GM19023 (cell line): ENCODE measurements at regions not wholly inside any gene's neighbourhood (a gene's known extent, or its start where the extent isn't known, plus 50 kb on each side); places are given as distances from the start of the nearest gene placed in this dataset.
"Not testable (repeated sequence)": the region's sequence is repeated elsewhere in the genome, so short reads cannot be mapped to it uniquely, and the experiment has no call there.

ENCODE experiments used
- ATAC-seq: cut with Tn5 transposase; IDR thresholded peaks from one replicate; pipeline ENCODE4 v1.9.1; 2021; ENCODE audit warnings: mild to moderate bottlenecking, moderate library complexity; ENCODE audit not compliant: unreplicated experiment

DNA sequence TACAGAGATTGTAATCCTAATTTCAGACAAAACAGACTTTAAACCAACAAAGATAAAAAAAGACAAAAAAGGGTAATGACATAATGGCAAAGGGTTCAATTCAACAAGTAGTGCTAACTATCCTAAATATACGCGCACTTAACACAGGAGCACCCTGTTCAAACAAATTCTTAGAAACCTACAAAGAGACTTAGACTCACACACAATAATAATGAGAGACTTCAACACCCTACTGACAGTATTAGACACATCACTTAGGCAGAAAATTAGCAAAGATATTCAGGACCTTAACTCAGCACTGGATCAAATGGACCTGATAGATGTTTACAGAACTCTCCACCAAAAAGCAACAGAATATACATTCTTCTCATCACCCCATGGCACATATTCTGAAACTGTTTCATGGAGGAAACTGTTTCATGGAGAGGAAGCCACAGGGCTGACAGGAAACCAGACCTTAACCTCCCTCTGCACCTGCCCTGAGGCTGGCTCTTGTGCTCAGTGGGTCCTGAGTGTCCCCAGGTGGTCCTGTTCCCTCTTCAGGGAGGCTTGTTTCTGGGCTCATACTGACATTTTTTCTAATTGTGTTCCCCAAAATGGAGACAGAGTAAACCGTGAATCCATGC is 54.7 kb downstream of the OR4M2 start:
- ATAC-seq, result not testable (repeated sequence)

DNA sequence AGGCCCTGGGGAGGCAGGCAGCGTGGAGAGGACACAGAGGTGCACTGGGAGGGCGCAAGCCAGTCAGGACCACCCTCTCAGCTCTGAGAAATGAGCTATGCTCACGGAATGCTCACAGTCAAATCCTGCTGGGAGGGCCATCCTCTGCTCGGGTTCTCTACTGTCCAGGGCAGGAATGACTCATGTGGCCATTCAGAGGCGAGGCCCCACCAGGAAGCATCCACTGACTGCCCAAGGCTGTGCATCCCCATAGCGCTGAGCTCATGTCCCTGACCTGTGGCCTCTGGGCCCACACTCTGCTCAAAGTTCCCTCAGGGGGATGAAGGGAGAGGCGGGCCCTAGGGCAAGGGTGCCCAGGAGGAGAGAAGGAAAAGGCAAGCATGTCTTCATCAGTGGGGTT is 57.2 kb downstream of the OR4M2 start:
- ATAC-seq, result not testable (repeated sequence)

DNA sequence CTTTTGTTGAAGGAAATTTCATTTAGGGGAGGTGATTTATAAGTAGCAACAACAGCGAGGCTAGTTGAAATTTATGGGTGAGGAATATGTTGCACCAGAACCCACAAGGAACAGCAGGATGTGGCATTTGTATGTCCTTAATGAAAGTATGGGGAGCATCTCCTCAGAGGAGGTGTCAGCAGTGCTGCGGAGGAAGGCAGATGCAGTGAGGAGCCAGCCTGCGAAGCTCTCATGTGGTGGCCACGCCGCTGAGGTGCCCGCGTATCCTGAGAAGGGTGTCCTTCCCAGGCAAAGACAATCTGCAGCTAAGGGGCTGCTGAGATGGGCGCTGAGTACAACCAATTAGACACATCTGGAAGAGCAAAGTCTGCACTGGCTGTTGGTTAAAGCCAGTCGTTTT is 60.8 kb downstream of the OR4M2 start:
- ATAC-seq, result not testable (repeated sequence)

DNA sequence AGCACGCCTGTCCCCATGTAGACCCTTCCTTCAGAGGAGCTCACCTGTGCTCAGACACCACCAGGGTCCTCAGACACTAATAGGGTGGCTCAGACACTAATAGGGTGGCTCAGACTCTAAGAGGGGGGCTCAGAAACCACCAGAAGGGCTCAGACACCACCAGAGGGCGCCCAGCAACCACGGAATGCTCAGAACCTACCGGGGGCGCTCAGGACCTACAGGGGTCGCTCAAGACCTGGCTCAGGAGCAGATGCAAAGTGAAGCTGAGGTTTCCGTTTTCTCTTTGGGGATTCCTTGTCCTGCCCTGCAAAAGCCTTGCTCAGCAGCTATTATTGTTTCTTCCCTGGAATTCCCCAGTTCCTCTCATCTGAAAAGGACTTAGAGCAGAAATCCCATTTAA is 67.8 kb downstream of the OR4M2 start:
- peak; percentile 98 for ATAC-seq

DNA sequence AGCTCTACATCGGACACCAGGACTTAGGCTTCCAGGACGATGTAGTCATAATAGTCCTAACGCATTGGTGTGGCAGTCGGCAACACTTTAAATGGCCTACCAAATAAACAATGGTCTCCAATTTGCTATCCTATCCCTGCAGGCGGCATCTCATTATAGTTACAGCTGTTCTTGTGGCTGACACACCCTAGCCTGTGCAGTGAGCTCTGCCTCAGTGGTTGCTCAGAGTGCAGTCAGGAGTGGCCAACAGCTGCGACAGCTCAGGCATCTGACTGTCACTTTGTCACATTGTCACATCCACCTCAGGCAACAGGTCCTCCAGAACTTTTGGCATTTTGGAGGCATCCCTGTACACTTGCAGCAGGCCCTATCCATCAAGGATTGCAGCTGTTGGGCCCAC is 77.9 kb downstream of the OR4M2 start:
- not testable (repeated sequence) for ATAC-seq

DNA sequence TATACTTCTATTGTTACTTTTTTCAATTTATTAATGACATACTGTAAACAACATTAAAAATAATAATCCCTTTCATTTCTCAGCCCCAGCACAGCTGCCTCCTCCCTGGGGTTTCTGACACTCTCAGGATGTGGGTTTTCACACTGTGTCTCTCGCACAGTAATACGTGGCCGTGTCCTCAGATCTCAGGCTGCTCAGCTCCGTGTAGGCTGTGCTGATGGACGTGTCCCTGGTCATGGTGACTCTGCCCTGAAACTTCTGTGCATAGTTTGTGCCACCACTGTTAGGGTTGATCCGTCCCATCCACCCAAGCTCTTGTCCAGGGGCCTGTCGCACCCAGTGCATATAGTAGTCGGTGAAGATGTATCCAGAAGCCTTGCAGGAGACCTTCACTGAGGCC is 80.0 kb downstream of the OR4M2 start:
- peak; percentile 33 for ATAC-seq

DNA sequence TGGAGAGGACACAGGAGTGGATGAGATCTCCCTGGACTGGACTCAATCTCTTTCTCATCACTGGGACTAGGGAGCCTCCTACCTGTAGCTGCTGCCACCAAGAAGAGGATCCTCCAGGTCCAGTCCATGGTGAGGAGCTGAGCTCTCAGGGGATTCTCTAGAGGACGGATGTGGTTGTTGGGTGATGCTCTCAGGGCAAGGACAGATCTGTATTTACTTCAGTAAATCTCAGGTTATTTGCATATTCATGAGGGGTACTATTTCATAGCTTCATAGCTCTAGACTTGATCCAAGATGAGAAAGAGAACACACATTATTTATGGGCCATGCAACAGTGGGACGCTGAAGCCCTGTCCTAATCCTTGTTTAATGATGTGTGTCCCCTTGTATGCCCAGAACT is 80.4 kb downstream of the OR4M2 start:
- ATAC-seq, result peak; percentile 68

DNA sequence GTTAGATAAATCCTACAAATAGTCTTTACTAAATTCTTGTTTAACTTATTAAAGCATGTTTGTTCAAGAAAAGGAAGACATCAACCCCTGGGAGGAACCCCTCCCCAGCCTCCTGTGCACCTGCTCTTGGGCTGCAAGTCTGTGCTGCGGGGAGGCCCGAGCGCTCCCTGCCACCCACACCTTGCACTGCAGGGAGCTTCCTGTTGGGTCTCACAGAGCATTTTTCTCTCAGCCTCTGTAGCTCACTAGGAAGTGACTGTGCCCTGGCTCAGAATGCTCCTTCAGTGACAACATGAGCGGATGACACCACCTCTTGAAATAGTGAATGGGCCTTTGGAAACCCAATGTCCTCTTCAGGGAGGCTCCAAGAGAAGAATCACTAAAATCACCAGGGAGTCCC is 81.1 kb downstream of the OR4M2 start:
- peak; percentile 69 for ATAC-seq

DNA sequence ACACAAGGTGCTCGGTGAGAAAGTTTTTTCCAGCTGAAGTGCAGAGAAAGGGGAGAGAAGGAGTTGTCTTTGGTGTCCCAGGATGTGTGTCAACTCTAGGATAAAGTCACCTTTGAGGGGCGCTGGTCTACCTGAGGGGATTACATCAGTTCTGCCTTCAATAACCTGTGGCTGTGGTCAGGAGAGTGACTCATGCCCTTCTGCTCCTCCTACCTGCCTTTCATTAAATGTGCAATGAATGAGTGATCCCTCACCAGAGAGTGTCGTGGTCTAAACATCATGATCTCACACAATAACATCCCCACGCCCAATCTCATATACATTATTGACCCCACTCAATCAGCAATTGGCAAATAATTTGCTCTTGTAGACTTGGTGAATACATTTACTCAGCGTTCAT is 83.4 kb downstream of the OR4M2 start:
- ATAC-seq, result not testable (repeated sequence)

DNA sequence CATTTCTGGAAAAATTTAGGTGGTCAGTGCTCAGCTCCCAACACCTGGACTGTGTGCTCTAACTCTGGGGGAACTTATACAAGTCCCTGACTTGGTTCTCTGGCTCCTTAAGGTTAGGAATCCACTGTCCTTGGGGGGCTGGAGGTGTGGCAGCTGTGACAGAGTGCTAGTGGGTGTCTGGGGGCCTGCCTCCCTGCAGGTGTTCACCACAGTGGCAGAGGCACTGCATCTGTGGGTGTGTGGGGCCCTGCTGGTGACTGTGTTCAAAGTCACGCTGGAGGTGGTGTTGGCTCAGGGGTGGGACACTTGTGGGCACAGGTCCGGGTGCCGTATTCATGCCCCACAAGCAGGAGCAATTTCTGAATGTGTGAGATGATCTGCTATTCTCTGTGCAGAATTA is 87.2 kb downstream of the OR4M2 start:
- not testable (repeated sequence) for ATAC-seq

DNA sequence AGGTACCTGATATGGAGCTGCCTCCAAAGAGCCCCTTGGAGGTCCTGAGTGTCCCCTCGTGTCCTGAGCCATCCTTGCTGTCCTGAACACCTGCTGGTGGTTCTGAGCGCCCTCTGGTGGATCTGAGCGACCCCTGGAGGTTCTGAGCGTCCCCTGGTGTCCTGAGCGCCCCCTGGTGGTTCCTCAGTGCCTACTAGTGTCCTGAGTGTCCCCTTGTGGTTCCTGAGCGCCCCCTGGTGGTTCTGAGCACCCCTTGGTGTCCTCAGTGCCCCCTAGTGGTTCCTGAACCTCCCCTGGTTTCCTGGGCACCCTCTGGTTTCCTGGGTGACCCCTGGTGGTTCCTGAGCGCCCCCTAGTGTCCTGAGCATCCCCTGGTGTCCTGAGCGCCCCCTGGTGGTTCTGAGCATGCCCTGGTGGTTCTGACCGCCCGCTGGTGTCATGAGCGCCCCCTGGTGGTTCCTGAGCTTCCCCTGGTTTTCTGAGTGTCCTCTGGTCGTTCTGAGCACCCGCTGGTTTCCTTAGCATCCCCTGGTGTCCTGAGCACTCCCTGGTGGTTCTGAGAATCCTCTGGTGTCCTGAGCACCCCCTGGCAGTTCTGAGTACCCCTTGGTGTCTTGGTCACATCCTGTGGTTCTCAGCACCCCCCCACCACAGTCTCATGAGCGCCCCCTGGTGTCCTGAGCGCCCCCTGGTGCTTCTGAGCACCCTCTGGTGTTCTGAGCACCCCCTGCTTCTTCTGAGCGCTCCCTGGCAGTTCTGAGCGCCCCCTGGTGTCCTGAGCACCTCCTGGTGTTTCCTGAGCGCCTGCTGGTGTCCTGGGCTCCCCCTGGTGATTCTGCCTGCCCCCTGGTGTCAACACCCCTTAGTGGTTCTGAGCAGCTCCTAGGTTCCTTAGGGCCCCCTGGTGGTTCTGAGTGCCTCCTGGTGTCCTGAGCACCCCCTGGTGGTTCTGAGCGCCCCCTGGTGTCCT is 93.0 kb downstream of the OR4M2 start:
- ATAC-seq, result peak; percentile 65

DNA sequence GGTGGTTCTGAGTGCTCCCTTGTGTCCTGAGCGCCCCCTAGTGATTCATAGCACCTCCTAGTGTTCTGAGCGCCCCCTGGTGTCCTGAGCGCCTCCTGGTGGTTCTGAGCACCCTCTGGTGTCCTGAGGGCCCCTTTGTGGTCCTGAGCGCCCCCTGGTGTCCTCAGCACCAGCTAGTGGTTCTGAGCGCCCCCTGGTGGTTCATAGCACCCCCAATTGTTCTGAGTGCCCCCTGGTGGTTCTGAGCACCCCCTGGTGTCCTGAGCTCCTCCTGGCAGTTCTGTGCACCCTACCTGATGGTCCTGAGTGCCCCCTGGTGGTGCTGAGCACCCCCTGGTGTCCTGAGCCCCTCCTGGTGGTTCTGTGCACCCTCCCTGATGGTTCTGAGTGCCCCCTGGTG is 93.8 kb downstream of the OR4M2 start:
- peak; percentile 62 for ATAC-seq

DNA sequence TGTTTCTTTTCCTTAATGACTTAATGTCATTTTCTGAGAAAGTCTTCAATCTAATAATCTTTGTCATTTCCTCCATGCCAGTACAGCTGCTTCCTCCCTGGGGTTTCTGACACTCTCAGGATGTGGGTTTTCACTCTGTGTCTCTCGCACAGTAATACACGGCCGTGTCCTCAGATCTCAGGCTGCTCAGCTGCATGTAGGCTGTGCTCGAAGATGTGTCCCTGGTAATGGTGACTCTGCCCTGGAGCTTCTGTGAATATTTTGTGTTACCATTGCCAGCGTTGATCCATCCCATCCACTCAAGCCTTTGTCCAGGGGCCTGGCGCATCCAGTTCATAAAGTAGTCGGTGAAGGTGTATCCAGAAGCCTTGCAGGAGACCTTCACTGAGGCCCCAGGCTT is 97.6 kb downstream of the OR4M2 start:
- ATAC-seq, result not testable (repeated sequence)

DNA sequence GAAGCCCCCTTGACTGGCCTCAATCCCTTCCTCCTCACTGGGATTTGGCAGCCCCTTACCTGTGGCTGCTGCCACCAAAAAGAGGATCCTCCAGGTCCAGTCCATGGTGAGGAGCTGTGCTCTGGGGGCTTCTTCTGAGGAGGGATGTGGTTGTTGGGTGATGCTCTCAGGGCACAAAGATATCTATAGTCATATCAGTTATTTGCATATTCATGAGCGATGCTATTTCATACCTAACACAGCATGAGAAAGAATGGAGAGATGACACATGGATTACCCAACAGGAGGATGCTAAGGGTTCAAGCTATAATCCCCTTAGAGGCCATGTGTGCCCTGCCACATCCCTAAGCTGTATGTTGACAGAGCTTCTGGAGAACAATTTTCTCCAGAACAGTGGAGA is 98.1 kb downstream of the OR4M2 start:
- ATAC-seq, result not testable (repeated sequence)

DNA sequence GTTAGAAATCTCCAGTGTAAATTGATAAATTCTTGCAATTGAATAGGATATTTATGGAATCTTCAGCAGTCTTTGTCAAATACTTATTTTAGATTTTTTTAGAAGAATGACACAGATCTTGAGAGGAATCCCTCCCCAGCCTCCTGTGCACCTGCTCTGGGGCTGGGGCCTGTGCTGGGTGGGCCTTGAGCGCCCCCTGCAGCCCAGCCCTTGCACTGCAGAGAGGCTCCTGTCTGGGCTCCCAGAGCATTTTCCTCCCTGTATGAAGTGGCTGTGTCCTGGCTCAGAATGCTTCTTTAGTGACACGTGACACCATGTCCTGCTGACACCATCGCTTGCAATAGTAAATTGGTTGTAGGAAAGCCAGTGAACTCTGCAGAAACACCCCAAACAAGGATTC is 98.7 kb downstream of the OR4M2 start:
- not testable (repeated sequence) for ATAC-seq

DNA sequence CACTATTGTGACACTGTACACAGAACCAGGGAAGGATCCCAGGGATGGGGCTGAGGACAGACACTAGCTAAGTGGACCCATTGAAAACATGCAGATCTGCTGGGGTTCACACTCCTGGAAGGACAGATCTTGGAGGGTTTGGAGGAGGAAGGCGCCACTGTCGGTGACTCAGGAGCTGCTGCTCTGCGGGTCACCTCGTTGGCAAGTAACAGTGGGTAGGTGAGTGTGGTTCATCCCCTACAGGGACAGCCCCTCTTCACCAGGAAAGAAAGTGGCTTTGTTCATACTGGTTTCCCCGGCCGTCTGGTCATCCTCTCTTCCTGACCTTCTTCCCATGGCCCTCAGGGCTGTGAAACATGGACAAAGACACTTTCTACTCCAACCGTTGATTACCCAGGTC is 100.3 kb downstream of the OR4M2 start:
- ATAC-seq, result not testable (repeated sequence)

DNA sequence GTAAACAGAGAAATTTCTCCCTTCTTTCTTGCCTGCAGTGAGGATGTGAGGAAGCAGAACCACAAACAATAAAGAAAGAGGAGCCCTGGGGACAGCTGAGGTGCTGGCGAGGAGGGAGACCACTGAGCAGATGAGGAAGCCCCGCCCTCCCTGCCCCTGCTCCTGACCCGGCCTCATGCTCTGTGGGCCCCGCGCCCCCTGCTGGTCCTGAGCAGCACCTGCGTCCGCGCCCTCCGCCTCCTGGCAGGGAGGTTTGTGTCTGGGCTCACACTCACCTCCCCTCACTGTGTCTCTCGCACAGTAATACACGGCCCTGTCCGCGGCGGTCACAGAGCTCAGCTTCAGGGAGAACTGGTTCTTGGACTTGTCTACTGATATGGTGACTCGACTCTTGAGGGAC is 104.4 kb downstream of the OR4M2 start:
- ATAC-seq, result not testable (repeated sequence)

DNA sequence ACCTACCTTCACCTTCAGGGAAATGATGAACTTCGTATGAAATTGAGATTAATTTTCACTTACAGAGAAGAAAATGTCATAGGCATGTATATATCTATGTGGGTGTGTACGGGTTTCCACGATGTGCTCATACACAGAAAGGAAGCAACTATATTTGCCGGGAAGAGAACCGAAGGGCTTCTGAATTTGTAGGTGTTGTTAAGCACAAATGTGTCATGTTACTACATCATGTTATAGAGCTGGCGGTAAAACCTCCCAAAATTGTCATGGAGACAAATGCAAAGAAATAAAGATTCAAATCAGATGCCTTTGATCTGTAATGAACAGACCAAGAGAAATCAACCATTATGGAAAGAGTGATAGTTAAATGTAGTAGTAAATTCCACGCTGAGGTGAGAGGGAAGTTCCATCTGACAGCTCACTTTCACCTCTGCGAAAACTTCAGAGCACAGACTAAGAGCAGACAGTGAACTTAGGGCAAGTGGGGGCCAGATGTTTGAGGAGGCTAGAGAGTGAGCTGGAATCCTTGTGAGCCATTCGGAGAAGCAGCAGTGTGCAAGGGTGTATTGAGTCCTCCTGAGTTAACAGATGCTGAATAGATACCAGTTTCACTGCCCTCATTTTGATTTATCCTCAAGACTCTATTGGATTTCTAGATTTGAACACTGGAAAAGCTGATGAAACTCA is 106.7 kb downstream of the OR4M2 start:
- not testable (repeated sequence) for ATAC-seq

DNA sequence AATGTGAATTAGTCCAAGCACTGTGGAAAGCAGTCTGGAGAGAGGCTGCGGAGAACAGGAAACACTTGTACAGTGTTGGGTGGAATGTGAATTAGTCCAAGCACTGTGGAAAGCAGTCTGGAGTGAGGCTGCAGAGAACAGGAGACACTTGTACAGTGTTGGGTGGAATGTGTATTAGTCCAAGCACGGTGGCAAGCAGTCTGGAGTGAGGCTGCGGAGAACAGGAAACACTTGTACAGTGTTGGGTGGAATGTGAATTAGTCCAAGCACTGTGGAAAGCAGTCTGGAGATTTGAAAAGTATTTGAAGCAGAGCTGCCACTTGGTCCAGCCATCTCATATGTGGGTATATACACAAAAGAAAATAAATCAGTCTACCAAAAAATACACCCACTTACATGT is 111.5 kb downstream of the OR4M2 start:
- ATAC-seq, result not testable (repeated sequence)

DNA sequence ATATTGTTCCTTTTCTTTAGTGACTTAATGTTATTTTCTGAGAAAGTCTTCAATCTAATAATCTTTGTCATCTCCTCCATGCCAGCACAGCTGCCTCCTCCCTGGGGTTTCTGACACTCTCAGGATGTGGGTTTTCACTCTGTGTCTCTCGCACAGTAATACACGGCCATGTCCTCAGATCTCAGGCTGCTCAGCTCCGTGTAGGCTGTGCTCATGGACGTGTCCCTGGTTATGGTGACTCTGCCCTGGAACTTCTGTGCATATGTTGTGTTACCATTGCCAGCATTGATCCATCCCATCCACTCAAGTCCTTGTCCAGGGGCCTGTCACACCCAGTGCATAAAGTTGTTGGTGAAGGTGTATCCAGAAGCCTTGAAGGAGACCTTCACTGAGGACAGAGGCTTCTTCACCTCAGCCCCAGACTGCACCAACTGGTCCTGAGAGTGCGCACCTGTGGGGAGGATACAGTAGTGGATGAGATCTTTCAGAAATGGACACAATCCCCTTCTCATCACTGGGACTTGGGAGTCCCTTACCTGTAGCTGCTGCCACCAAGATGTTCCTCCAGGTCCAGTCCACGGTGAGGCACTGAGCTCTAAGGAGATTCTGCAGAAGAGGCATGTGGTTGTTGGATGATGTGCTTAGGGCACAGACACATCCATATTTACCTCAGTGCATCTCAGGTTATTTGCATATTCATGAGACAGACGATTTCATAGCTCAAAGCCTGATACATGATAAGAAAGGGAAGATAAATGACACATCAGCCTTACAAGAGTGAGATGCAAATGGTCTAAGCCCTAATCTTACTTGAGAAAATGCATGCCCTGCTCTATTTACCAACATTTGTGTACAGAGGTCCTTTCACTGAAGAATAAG is 114.7 kb downstream of the OR4M2 start:
- ATAC-seq, result not testable (repeated sequence)
